Effector memory CD4-positive, alpha-beta T cell (primary cell): ENCODE measurements at regions not wholly inside any gene's neighbourhood (a gene's known extent, or its start where the extent isn't known, plus 50 kb on each side); places are given as distances from the start of the nearest gene placed in this dataset.

Experiments used
- DNase-seq, 3 donors: peaks; one replicate each; pipeline ENCODE4 v3.0.0-alpha.2; 2020
- H3K27ac ChIP-seq: 2 replicates; pipeline ENCODE4 v1.7.0; 2013; ENCODE audit warnings: mild to moderate bottlenecking, low read length, moderate library complexity; ENCODE audit not compliant: insufficient read depth, poor library complexity, severe bottlenecking
- H3K27me3 ChIP-seq: replicated peaks from 2 replicates; pipeline ENCODE4 v1.7.0; 2013; ENCODE audit warnings: mild to moderate bottlenecking, low read length; ENCODE audit not compliant: insufficient read depth, control insufficient read depth, poor library complexity, severe bottlenecking
- H3K36me3 ChIP-seq: 2 replicates; pipeline ENCODE4 v1.7.0; 2013; ENCODE audit warnings: mild to moderate bottlenecking, low read length, moderate library complexity; ENCODE audit not compliant: control insufficient read depth, insufficient read depth
- H3K4me1 ChIP-seq: 2 replicates; pipeline ENCODE4 v1.7.0; 2013; ENCODE audit warnings: low read length, mild to moderate bottlenecking; ENCODE audit not compliant: control insufficient read depth, insufficient read depth, poor library complexity, severe bottlenecking
- H3K4me3 ChIP-seq: 2 replicates; pipeline ENCODE4 v1.7.0; 2013; ENCODE audit warnings: low read length, low read depth, mild to moderate bottlenecking; ENCODE audit not compliant: insufficient read depth, poor library complexity, severe bottlenecking
- H3K9me3 ChIP-seq: 2 replicates; pipeline ENCODE4 v1.7.0; 2013; ENCODE audit warnings: mild to moderate bottlenecking, low read length, moderate library complexity; ENCODE audit not compliant: control insufficient read depth

GRCh38 chr2:84201158-84201557 is 257.9 kb downstream of the SUCLG1 start:
- no peaks in the 10 kb centered on the region for H3K27me3 ChIP-seq
- H3K36me3 ChIP-seq: no peaks in the 10 kb centered on the region
- DNase-seq: no peak
- H3K4me3 ChIP-seq: no peak overlapping the region
- H3K27ac ChIP-seq: no peak overlapping the region
- H3K9me3 ChIP-seq: no peaks in the 10 kb centered on the region
- H3K4me1 ChIP-seq: no peaks in the 10 kb centered on the region

GRCh38 chr2:84197901-84198300 is 261.2 kb downstream of the SUCLG1 start:
- Histone ChIP-seq H3K36me3 (no peaks in the 10 kb centered on the region), H3K27me3 (no peaks in the 10 kb centered on the region), H3K27ac (no peak overlapping the region), H3K4me3 (no peak overlapping the region), H3K4me1 (no peaks in the 10 kb centered on the region), H3K9me3 (no peaks in the 10 kb centered on the region)
- DNase-seq: no peak

- H3K4me1 ChIP-seq: no peaks in the 10 kb centered on the region
- no peak overlapping the region for H3K27ac ChIP-seq
- H3K27me3 ChIP-seq: no peaks in the 10 kb centered on the region
- H3K9me3 ChIP-seq: no peaks in the 10 kb centered on the region
- H3K4me3 ChIP-seq: no peak overlapping the region
- no peaks in the 10 kb centered on the region for H3K36me3 ChIP-seq
- DNase-seq: no peak
Observed at GRCh38 chr2:84194949-84195644, 264.0 kb downstream of the SUCLG1 start.

- no peak overlapping the region for H3K27ac ChIP-seq
- H3K4me3 ChIP-seq: no peak overlapping the region
- no peaks in the 10 kb centered on the region for H3K36me3 ChIP-seq
- no peaks in the 10 kb centered on the region for H3K27me3 ChIP-seq
- H3K9me3 ChIP-seq: no peaks in the 10 kb centered on the region
- DNase-seq: no peak
- no peaks in the 10 kb centered on the region for H3K4me1 ChIP-seq
Observed at GRCh38 chr2:84194181-84194580, 264.9 kb downstream of the SUCLG1 start.

GRCh38 chr2:84187258-84187657 is 271.8 kb downstream of the SUCLG1 start:
- H3K36me3 ChIP-seq: no peaks in the 10 kb centered on the region
- H3K27ac ChIP-seq: no peak overlapping the region
- no peaks in the 10 kb centered on the region for H3K4me1 ChIP-seq
- no peak overlapping the region for H3K4me3 ChIP-seq
- no peaks in the 10 kb centered on the region for H3K27me3 ChIP-seq
- no peaks in the 10 kb centered on the region for H3K9me3 ChIP-seq
- DNase-seq: no peak

- H3K27ac ChIP-seq: no peak overlapping the region
- DNase-seq: no peak
- no peaks in the 10 kb centered on the region for H3K9me3 ChIP-seq
Observed at GRCh38 chr2:84181927-84182326, 277.2 kb downstream of the SUCLG1 start.

GRCh38 chr2:84177733-84178132 is 281.3 kb downstream of the SUCLG1 start:
- no peak overlapping the region for H3K4me3 ChIP-seq
- H3K36me3 ChIP-seq: no peaks in the 10 kb centered on the region
- H3K4me1 ChIP-seq: no peaks in the 10 kb centered on the region
- H3K9me3 ChIP-seq: no peaks in the 10 kb centered on the region
- H3K27me3 ChIP-seq: no peaks in the 10 kb centered on the region
- DNase-seq: no peak
- no peak overlapping the region for H3K27ac ChIP-seq

More at GRCh38 chr2:84181927-84182326, 277.2 kb downstream of the SUCLG1 start:
- Histone ChIP-seq H3K36me3 (no peaks in the 10 kb centered on the region), H3K4me1 (no peaks in the 10 kb centered on the region), H3K4me3 (no peak overlapping the region), H3K27me3 (no peaks in the 10 kb centered on the region)

- Histone ChIP-seq H3K36me3 (no peaks in the 10 kb centered on the region), H3K4me3 (no peak overlapping the region), H3K27me3 (no peaks in the 10 kb centered on the region), H3K27ac (no peak overlapping the region), H3K9me3 (no peaks in the 10 kb centered on the region), H3K4me1 (no peaks in the 10 kb centered on the region)
- no peak for DNase-seq
Observed at GRCh38 chr2:84175970-84176369, 283.1 kb downstream of the SUCLG1 start.

GRCh38 chr2:84175340-84175739 is 283.7 kb downstream of the SUCLG1 start:
- no peaks in the 10 kb centered on the region for H3K4me1 ChIP-seq
- DNase-seq: no peak
- H3K27ac ChIP-seq: no peak overlapping the region
- no peaks in the 10 kb centered on the region for H3K36me3 ChIP-seq
- no peak overlapping the region for H3K4me3 ChIP-seq
- H3K9me3 ChIP-seq: no peaks in the 10 kb centered on the region
- H3K27me3 ChIP-seq: no peaks in the 10 kb centered on the region

- H3K27me3 ChIP-seq: no peaks in the 10 kb centered on the region
- H3K27ac ChIP-seq: no peak overlapping the region
- no peaks in the 10 kb centered on the region for H3K4me1 ChIP-seq
- DNase-seq: no peak
- no peaks in the 10 kb centered on the region for H3K9me3 ChIP-seq
- no peak overlapping the region for H3K4me3 ChIP-seq
- no peaks in the 10 kb centered on the region for H3K36me3 ChIP-seq
Observed at GRCh38 chr2:84173041-84173440, 286.0 kb downstream of the SUCLG1 start.
